ENCODE measurements at regions not wholly inside any gene's neighbourhood (a gene's known extent, or its start where the extent isn't known, plus 50 kb on each side); places are given as distances from the start of the nearest gene placed in this dataset.

GRCh38 chr13:72566526-72566925, 160.9 kb downstream of the MZT1 start:
- H3K36me3 ChIP-seq (ENCODE audit: control insufficient read depth in 4 of 4, insufficient read depth in 4 of 4, low read length in 4 of 4): no peaks in the 10 kb centered on the region
- no peak for ATAC-seq (ENCODE audit: insufficient read depth, low FRiP score)
- H3K27ac ChIP-seq (ENCODE audit: low read depth in 1 of 2, low read length in 1 of 2): no peak overlapping the region
- DNase-seq: peak in 2 of 3 donors; percentile 83 to 85
- no peaks in the 10 kb centered on the region for H3K27me3 ChIP-seq (ENCODE audit: control insufficient read depth in 3 of 3, insufficient read depth in 3 of 3, low read length in 2 of 3)
- WGBS, 2 donors: 78 to 86% methylated on average over 3 of the region's 3 CpGs
- no peak for TF ChIP-seq CTCF (IDR thresholded peaks at IDR 0.05; ENCODE audit: control extremely low read depth, extremely low read depth)
- no peak overlapping the region for H3K9ac ChIP-seq (ENCODE audit: insufficient read depth in 1 of 2, low read length in 2 of 2)
- no peaks in the 10 kb centered on the region for H3K9me3 ChIP-seq (ENCODE audit: control insufficient read depth in 4 of 4, insufficient read depth in 3 of 4, low read length in 3 of 4)
- H3K4me1 ChIP-seq (ENCODE audit: control insufficient read depth in 5 of 5, insufficient read depth in 5 of 5, low read length in 5 of 5): peaks cover 0 to 25% (median 0%) of the 10 kb centered on the region in 5 donors
- no peak overlapping the region for H3K4me3 ChIP-seq

DNA sequence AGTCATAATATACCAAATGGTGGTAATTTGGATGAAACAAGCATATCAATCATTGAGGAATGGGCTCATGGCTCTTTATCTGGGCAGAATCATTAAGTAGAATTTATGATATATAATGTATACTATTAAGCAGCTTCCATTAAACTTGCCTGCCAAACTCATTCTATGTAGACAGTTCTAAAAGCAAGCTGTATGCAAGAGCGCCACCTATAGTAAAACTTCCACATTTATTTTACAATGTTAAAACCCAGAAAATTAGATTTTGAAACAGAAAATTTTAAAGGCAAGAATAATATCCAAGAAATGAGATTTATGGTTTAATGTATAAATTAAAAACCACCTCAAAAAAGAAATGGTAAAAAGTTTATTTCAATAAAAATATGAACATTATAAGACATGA, 161.5 kb downstream of the MZT1 start:
- Histone ChIP-seq H3K4me1 (ENCODE audit: control insufficient read depth in 5 of 5, insufficient read depth in 5 of 5, low read length in 5 of 5) (peaks cover 0 to 19% (median 0%) of the 10 kb centered on the region in 5 donors), H3K27ac (ENCODE audit: low read depth in 1 of 2, low read length in 1 of 2) (no peak overlapping the region), H3K27me3 (ENCODE audit: control insufficient read depth in 3 of 3, insufficient read depth in 3 of 3, low read length in 2 of 3) (no peaks in the 10 kb centered on the region), H3K4me3 (no peak overlapping the region), H3K36me3 (ENCODE audit: control insufficient read depth in 4 of 4, insufficient read depth in 4 of 4, low read length in 4 of 4) (no peaks in the 10 kb centered on the region), H3K9ac (ENCODE audit: insufficient read depth in 1 of 2, low read length in 2 of 2) (no peak overlapping the region), H3K9me3 (ENCODE audit: control insufficient read depth in 4 of 4, insufficient read depth in 3 of 4, low read length in 3 of 4) (no peaks in the 10 kb centered on the region)
- ATAC-seq (ENCODE audit: insufficient read depth, low FRiP score) (no peak), DNase-seq (peak in 2 of 3 donors; percentile 76 to 82)
- WGBS, 2 donors: 27 to 29% methylated on average over 1 of the region's 1 CpG
- peak; percentile 27 for TF ChIP-seq CTCF (IDR thresholded peaks at IDR 0.05; ENCODE audit: control extremely low read depth, extremely low read depth)

- peaks cover 0 to 14% (median 0%) of the 10 kb centered on the region in 5 donors for H3K4me1 ChIP-seq (ENCODE audit: control insufficient read depth in 5 of 5, insufficient read depth in 5 of 5, low read length in 5 of 5)
- WGBS, 2 donors: 92 to 94% methylated on average over 2 of the region's 2 CpGs
- no peak for DNase-seq
- H3K27me3 ChIP-seq (ENCODE audit: control insufficient read depth in 3 of 3, insufficient read depth in 3 of 3, low read length in 2 of 3): no peaks in the 10 kb centered on the region
- no peak for TF ChIP-seq CTCF (IDR thresholded peaks at IDR 0.05; ENCODE audit: control extremely low read depth, extremely low read depth)
- no peak overlapping the region for H3K9ac ChIP-seq (ENCODE audit: insufficient read depth in 1 of 2, low read length in 2 of 2)
- ATAC-seq (ENCODE audit: insufficient read depth, low FRiP score): no peak
- no peak overlapping the region for H3K27ac ChIP-seq (ENCODE audit: low read depth in 1 of 2, low read length in 1 of 2)
- no peak overlapping the region for H3K4me3 ChIP-seq
- no peaks in the 10 kb centered on the region for H3K36me3 ChIP-seq (ENCODE audit: control insufficient read depth in 4 of 4, insufficient read depth in 4 of 4, low read length in 4 of 4)
- H3K9me3 ChIP-seq (ENCODE audit: control insufficient read depth in 4 of 4, insufficient read depth in 3 of 4, low read length in 3 of 4): no peaks in the 10 kb centered on the region
Measured at GRCh38 chr13:72562686-72563085, 164.7 kb downstream of the MZT1 start.

GRCh38 chr13:72561791-72562190, 165.6 kb downstream of the MZT1 start:
- 72 to 79% methylated on average over 2 of the region's 2 CpGs for WGBS, 2 donors
- Histone ChIP-seq H3K36me3 (ENCODE audit: control insufficient read depth in 4 of 4, insufficient read depth in 4 of 4, low read length in 4 of 4) (no peaks in the 10 kb centered on the region), H3K9ac (ENCODE audit: insufficient read depth in 1 of 2, low read length in 2 of 2) (no peak overlapping the region), H3K4me1 (ENCODE audit: control insufficient read depth in 5 of 5, insufficient read depth in 5 of 5, low read length in 5 of 5) (peaks cover 0 to 7% (median 0%) of the 10 kb centered on the region in 5 donors), H3K9me3 (ENCODE audit: control insufficient read depth in 4 of 4, insufficient read depth in 3 of 4, low read length in 3 of 4) (no peaks in the 10 kb centered on the region), H3K4me3 (no peak overlapping the region), H3K27me3 (ENCODE audit: control insufficient read depth in 3 of 3, insufficient read depth in 3 of 3, low read length in 2 of 3) (no peaks in the 10 kb centered on the region), H3K27ac (ENCODE audit: low read depth in 1 of 2, low read length in 1 of 2) (no peak overlapping the region)
- TF ChIP-seq CTCF (IDR thresholded peaks at IDR 0.05; ENCODE audit: control extremely low read depth, extremely low read depth): no peak
- ATAC-seq (ENCODE audit: insufficient read depth, low FRiP score): no peak
- DNase-seq: no peak
